ENCODE measurements at regions not wholly inside any gene's neighbourhood (a gene's known extent, or its start where the extent isn't known, plus 50 kb on each side); places are given as distances from the start of the nearest gene placed in this dataset.

GRCh38 chr1:29824025-29824424 is 587.7 kb downstream of the PTPRU start:
- no peak for DNase-seq

GRCh38 chr1:29823561-29823960 is 587.2 kb downstream of the PTPRU start:
- DNase-seq = no peak

GRCh38 chr1:29821605-29822004 is 585.3 kb downstream of the PTPRU start:
- DNase-seq = no peak

- DNase-seq = no peak
These were observed 584.1 kb downstream of the PTPRU start for GRCh38 chr1:29820401-29820800.

- no peak for DNase-seq
These were observed 576.2 kb downstream of the PTPRU start for GRCh38 chr1:29812408-29813135.

GRCh38 chr1:29811727-29812407 is 575.5 kb downstream of the PTPRU start:
- DNase-seq = no peak

- DNase-seq = no peak
These were observed 574.9 kb downstream of the PTPRU start for GRCh38 chr1:29811247-29811646.

- no peak for DNase-seq
These were observed 574.1 kb downstream of the PTPRU start for GRCh38 chr1:29810121-29811120.

- DNase-seq = no peak
These were observed 573.3 kb downstream of the PTPRU start for GRCh38 chr1:29809446-29810120.

- no peak for DNase-seq
These were observed 572.0 kb downstream of the PTPRU start for GRCh38 chr1:29808141-29808995.

- DNase-seq = no peak
These were observed 571.4 kb downstream of the PTPRU start for GRCh38 chr1:29807689-29808088.

- no peak for DNase-seq
These were observed 570.5 kb downstream of the PTPRU start for GRCh38 chr1:29806646-29807319.

GRCh38 chr1:29805896-29806160 is 569.5 kb downstream of the PTPRU start:
- no peak for DNase-seq

GRCh38 chr1:29805122-29805895 is 569.0 kb downstream of the PTPRU start:
- DNase-seq = no peak

- no peak for DNase-seq
These were observed 568.0 kb downstream of the PTPRU start for GRCh38 chr1:29804181-29804899.

- no peak for DNase-seq
These were observed 567.2 kb downstream of the PTPRU start for GRCh38 chr1:29803486-29803885.

- DNase-seq = no peak
These were observed 566.1 kb downstream of the PTPRU start for GRCh38 chr1:29802181-29803068.

GRCh38 chr1:29801561-29801973 is 565.2 kb downstream of the PTPRU start:
- no peak for DNase-seq

- no peak for DNase-seq
These were observed 564.7 kb downstream of the PTPRU start for GRCh38 chr1:29801003-29801402.
